GM18867 (cell line): ENCODE measurements at regions not wholly inside any gene's neighbourhood (a gene's known extent, or its start where the extent isn't known, plus 50 kb on each side); places are given as distances from the start of the nearest gene placed in this dataset.

ENCODE experiments used
- ATAC-seq: cut with Tn5 transposase; IDR thresholded peaks from one replicate; pipeline ENCODE4 v1.9.1; 2021; ENCODE audit warnings: mild to moderate bottlenecking, moderate library complexity; ENCODE audit not compliant: unreplicated experiment

DNA sequence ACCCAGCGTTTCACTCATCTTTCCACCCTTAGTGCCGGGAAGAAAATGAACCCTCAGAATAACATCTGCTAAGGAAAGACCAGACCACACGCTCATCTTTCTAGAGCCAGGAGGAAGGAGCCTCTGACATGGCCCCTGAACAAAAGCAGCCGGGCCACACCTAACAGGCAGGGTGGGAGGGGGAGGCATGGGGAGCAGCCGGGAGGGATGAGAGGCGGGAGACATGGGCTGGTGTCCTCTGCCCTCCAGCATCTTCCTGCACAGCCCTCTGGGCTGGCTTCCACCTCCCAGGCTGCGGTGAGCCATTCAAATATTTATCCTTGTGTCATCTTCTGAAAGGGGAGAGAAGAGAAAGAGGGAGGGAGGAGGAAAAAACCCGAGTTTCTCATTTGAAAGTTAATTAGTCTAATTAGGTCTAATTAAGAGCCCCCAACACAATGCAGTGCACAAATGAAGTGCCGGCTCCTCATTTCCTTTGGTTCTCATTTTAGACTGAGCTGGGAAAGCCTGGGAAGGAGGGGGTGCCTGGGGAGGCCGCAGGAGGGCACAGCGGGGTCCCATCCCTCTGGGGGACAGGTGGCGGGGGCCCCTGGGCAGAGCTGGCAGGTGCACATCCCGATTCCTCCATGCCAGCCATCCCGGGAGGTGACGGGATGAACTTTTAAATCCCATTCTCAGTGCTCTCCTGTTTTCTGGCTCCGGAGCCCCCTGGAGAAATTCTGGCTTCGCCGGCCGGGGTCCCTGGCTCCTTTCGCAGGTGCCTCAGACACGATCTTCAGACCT, 90.5 kb downstream of the ENGASE start:
- no peak for ATAC-seq

DNA sequence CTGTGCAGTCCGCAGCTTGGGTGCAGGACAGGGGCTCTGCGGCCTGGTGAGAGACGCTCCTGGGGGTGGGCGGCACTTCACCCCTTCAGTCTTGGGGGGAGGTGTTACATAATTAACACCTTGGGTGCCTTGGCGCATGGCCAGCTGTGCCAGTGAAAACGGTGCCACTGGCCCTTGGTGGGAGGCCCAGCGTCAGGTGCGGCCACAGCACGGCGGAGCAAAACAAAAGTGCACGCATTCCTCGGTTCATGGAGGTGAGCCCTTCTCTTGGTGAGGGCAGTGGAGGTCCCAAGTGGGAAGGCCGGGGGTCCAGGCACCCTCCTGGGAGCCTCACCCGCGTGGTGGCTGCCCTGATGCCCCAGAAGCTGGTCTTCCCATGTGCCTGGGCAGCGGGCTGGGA, 89.8 kb downstream of the ENGASE start:
- no peak for ATAC-seq

DNA sequence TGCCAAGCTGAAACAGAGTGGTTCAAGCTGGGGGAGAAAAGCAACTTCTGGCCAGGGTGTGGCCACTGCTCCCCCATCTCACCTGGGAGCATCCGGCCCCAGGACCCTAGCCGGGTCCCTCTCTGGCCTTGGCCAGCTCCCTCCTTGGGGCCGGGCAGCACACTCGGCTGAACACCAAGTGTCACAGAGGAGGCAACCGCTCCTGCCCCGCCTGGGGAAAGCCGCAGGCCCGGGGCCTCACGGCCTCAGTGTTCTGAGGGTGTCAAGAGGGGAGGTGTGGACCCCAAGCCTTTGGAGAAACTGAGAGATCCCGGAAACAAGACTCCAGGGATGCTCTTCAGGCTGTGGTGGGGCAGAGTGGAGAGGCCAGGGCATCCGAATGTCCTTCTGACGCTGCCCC, 88.4 kb downstream of the ENGASE start:
- no peak for ATAC-seq

DNA sequence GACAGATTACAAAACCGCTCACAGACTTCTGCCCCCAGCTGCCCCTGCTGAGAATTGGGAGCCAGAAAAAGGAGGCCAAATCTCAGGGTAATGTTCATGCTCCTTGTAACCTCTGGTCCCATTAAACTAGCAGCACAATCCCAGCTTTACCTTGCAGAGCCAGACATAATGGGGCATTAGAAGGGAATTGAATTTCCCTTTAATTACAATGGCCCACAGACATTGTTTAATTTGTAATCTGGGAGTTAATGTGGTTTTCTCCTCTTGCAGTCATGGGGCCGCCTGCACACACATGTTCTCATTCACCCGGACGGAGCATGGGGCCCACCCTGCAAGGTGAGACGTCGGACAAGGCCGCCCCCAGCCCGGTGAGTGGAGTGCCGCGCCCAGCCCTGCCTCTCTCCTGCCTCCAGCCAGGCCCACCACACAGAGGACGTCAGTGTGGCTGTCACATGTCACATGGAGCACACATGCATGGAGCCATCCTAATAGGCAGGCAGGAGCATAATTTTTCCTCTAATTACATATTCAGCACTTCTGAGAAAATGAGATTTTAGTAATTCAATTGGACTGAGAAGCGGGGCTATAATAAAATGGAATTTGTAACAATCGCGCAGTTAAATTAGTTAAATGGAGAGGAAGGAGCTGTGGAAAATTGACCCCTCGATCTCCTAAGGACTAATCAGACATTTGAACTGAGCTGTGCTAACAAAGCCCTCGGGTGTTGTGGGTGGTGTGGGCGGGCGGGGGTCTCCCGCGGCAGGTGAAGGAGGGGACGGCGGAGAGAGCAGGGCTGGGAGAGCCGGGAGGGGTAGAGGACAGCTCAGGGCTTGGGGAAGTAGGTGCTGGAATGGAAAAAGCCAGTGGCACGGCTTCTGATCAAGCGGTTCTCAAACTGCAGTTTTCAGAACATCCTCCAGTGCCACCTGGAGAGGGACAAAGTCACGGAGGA, 87.7 kb downstream of the ENGASE start:
- no peak for ATAC-seq

DNA sequence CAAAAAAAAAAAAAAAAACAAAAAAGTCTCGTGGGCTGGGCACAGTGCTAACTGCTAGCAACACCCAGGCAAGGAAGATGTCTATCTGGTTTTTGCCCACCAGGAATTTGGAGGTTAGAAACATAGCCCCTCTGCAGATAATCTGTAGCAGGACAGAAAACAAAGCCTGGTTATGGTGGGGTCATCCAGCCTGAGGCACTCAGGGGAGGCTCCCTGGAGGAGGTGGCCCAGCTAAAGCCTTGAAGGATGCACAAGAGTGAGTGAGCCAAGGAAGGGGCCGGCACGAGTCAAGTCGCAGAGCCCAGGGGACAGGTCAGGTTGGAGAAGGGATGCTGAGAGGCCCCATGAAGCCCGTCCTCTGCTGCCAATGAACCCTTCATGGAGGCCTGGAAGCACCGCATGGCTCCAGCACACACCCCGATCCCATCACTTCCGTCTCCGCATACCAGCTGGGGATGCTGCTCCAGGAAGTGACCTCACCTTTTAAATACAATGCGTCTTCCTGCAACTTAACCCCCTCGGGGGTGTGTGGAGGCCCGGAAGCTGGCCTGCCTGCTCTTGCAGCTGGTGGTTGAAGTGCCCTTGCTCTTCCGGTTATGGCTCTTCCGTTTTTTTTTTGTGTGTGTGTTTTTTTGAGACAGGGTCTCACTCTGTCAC, 86.5 kb downstream of the ENGASE start:
- ATAC-seq = no peak

DNA sequence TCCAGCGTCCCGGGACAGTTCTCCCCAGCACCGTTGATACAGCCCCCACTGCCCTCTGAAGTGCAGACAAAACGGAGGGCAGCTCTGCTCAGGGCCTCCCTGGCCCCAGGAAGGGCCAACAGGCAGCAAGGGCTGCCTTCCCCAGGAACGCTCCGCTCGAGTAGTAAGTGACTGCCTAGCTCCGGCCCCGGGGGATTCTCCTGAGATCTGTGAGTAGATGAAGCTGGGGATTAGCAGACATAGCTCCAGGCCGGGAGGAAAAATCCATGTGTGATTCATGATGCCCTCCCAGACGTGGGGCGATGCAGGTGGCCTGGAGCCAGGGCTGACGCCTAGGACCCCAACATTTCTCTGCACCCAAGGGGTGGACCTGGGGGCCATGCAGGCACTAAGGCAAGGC, 85.3 kb downstream of the ENGASE start:
- no peak for ATAC-seq

DNA sequence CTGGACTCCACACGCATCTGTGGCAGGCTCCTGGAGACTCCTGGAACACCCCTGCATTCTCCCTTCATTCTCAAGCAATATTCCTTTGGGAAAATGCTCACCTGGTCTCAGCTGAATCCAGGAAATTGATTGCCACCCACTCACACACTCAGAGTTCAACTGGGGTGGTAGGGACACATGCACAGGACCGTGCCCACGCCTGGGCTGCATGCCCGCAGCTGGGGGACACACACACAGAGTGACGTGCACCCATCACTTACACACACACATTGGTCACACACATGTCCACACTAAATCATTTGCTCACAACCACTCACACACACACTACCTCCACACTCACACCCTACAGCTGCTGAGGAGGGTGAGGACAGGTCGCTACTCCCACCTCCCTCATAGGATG, 84.8 kb downstream of the ENGASE start:
- no peak for ATAC-seq

DNA sequence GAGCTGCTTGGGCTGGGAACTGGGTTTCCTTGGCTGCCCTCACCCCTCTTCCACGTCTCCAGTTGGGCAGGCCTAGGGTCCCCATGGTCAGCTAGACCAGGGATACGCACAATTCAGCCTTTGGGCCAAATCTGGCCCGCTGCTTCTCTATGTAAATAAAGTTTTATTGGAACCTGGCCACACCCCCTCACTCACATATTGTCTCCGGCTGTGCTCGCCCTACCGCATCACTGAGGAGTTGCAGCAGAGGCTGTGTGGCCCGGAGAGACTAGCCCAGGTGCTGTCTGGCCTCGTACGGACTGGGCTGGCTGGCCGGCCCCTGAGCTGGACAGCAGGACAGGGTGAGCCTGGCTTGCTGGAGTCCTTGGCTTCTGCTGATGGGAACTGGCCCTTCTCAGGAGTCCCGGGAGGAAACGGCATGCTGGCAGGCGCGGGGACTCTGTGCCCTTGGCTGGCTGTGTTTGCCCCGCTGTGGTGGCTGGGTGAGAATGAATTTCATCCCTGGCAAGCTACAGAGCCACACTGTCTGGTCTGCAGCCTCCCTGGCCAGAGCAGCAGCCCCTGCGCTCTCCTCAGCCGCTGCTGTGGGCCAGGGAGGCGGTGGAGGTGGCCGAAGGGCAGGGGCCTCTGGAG, 82.0 kb downstream of the ENGASE start:
- ATAC-seq = no peak

DNA sequence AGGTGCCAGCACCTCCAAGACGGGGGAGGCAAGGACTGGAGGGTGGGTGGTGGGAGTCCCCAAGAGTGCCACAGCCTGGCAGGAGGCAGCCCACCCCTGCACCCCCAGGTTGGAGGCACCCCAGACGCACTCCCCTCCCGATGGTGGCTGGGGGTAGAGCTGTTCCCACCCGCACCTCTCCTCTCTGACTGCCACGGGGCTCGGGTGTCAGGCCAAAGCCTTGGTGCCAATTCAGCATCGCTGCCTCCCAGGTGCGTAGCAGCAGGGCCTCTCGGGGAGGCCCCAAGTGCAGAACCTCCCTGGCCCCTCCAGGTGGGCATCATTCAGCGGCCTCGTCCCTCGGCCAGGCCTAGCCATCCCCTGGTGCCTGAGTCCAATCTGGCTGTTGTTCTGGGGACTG, 81.1 kb downstream of the ENGASE start:
- no peak for ATAC-seq

DNA sequence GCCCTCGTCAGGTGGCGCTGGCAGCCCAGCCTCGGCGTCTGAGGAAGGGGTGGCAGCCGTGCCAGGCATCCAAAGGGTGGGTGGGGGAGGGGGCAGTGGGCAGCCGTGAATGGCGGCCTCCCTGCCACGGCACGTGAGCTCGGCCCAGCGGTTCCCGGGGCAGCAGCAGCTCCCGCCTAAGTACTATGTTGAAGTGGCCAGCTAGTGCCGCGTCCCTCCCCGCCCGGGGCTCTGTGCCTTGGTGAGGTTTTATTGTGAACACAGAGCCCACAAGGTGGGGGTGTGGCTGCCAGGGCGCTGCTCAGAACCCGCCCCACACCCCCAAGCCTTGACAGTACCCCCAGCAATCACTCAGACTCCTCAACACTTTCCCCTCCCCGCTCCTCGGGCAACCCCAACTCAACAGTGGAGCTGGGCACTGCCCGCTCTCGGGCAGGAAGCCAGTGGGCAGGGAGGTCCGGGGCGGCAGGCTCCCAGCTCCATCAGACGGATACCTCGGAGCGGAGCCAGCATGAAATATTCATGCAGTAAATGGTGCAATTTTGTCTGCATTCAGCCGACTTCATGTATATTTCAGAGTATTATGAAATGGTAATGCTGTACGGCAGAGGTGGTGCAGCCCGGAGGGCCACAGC, 80.4 kb downstream of the ENGASE start:
- no peak for ATAC-seq

DNA sequence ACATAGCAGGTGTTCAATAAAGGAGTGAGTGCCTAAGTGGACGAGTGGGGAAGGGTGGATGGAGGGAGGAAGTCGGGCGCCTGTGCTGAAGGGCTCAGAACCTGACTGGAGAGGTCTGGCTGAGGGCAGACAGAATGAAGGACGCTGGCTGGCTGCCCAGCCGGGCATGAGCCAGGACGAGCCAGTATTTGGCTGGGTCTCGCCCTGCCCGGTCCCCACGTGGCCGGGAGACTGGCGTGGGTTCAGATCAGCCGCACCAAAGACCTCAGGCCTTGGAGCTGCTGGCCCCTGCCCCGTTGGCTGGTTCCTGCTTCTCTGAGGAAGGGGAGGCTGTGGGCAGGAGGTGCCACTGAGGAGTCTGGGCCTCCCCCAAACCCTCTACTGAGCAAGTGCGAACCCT, 79.8 kb downstream of the ENGASE start:
- ATAC-seq = no peak

DNA sequence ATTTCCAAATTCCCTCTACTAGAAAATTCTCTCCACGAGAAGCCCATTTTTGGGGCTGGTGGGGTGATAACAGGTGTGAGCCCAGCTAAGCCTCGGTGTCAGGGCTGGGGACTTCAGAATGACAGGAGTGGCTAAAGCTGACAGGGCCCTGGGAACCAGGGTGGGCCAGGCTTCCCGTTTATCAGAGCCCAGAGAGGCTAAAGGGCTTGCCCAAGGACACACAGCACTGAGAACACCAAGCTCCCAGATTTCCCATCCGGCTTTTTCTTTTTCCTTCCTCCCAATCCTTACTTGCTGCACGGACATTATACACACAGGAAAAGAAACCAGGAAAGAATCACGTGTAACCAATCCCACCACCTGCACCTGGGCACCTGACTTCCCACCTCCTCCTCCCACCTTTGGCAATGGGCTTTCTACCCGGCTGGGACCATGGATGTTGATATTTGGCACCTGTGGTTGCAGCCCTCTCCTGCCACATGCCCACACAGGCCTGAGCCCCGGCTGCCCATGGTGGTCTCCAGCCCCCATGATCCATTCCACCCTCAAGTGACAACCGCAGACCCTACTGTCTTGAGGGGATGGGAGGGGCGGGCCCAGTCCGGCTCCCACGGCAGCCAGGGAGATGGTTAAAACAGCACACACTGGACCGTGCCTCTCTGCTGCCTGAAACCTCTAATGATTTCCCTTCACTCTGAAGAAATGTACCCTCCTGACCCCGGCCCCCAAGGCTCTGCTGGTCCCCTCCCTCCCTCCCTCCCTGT, 78.9 kb downstream of the ENGASE start:
- ATAC-seq = no peak

DNA sequence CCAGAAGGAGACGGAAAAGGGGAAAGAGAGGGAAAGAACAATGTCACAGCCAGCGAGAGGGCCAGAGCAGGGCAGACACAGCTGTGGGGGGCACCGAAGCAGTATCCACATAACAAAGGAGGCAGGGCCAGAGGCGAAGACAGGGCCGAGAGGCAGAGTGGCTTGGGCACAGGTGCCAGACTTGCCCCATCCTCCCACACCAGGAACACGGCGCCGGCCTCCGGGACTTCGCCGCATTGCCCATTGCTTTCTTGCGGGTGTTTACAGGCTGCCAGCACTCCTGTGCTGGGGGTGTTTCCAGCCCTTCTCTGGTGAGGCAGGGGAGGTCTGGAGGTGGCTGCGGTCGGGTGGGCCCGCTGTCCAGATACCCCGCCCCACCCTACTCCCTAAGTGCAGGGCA, 78.0 kb downstream of the ENGASE start:
- ATAC-seq = no peak

DNA sequence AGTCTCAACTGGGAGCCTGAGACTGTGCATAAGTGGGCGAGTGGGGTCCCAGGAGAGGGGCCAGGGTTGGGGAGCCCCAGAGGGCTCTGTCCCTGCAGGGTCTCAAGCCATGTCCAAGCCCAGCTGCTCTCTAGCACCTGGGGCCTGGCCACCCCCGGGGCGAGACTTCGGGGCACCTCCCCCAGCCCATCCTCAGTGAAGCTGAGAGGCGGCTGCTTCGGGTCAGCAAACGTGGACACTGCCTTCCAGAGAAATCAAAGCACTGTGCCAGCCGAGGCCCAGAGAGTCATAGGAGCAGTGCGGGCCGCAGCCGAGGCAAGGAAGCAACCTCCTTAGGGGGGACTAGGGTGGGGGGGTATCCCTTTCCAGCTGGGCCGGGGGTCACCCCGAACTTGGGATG, 77.5 kb downstream of the ENGASE start:
- no peak for ATAC-seq

DNA sequence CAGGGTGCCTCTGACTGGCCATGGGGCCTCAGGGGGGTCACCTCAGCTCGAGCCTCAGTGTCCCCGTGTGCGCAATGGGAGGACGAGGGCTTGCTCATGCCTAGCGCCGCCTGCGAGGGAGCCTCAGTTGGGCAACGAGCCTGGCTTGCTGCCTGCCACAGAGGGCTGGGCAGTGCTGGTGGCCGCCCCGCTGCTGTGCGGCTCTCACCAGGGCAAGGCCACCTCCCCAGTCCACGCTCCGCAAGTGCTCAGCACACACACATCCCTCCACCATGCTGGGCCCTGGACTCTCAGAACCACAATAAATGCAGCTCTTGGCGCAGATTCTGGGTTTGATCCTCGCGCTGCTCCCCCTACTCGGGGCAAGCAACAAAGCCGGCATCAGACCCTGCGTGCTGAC, 76.2 kb downstream of the ENGASE start:
- ATAC-seq = no peak

DNA sequence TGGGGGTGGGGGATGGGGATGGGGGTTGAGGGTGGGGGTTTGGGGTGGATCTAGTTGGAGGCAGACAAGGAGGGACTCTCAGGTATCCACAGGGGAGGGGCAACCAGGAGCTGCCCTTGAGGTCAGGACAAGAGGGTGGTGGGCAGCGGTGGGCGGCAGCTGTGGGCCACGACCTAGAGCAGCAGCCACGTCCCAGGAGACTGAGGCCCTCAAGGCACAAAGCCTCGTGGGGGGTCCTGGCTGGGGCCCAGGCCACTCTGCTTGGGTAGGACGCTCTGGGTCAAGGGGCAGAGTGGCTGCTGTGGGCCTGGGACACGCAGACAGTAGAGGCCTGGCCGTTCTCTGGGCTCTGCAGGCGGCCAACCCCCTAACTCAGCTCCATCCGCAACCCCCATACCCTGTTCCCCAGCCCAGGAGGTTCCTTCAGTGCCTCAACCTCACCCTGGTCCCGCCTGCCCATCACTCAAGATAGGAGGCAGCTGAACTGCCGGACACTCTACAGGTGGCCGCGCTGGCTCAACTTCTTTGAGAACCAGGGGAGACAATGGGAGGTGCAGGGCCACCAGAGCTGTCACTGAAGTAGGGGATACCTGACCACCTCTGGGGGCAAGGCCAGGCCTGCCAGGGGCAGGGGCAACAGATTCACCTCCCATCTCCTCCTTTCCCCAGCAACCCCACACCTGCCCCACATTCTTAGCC, 75.6 kb downstream of the ENGASE start:
- no peak for ATAC-seq

DNA sequence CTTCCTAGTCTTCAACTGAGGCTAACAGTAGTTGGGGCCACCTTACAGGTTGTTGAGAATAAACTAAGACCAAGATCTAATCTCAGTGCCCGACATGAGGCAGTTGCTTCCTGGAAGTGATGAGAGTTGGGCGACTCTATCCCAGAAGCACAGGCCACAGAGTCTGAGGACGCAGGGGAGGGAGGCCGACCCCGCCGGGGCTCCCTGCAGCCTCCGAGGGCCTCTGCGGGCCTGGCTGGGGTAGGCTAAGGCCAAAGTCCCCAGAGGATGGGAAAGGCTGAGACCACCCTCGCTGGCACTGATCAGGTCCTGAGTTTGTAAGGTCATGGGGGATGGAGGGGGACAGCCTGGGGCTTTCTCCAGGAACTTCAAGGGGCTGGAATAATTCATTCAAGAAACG, 74.0 kb downstream of the ENGASE start:
- ATAC-seq = no peak

DNA sequence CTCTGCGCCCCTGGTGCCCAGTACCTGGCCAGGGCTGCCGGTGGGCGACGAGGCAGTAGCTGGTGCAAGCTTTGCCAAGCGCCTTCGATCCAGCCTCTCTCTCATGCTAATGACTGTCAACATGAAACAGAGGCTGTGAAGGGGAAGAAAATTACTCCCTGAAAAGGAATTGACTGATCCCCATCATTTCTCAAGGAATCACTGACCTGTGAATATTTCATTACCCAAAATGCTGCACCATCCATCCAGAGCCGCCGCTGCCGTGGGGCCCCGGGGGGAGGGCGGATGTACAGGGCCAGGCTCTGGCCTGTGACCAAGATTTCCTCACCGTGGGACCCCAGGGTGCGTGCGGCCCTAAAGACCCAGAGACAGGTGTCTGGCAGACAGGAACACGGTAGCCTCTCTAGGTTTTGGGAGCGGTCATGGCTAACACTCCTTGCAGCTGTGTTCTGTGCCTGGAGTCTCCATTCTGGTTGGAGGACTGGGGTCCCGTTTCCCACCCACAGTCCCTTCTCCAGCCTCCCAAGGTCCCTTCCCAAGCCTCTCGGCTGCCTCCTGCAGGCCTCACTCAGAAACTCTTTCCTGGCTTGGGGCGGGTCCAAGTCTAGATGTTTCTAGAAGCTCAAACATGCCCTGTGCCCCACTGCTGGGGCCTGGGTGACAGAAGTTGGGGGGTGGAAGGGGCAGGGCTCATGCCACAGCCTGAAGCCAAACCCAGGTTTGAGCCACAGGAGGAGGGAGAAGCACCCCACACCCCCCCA, 73.3 kb downstream of the ENGASE start:
- ATAC-seq = no peak

DNA sequence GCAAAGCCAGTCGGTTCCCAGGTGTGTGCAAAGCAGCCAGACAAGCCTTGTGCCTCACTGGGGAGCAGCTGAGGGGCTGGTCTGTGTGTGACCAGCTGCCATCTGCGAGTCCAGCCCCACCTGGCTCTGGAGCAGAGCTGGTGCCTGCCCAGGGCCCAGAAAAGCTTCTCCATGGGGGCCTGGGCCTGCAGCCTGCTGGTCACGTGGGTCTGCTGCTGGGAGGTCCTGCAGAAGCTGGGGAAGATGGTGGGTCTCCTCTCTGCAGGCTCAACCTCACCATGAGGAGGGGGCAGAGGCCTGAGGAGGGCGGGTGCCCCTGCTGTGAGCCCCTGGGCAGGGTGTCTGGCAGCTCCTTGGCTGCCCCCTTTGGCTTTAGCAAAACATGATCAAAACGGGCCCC, 71.9 kb downstream of the ENGASE start:
- ATAC-seq = no peak
